AG08395 (cell line): ENCODE measurements at regions not wholly inside any gene's neighbourhood (a gene's known extent, or its start where the extent isn't known, plus 50 kb on each side); places are given as distances from the start of the nearest gene placed in this dataset.

Experiments used
- DNase-seq: peaks from one replicate; pipeline ENCODE4 v3.0.0; 2012; ENCODE audit warnings: mixed read lengths, low spot score

DNA sequence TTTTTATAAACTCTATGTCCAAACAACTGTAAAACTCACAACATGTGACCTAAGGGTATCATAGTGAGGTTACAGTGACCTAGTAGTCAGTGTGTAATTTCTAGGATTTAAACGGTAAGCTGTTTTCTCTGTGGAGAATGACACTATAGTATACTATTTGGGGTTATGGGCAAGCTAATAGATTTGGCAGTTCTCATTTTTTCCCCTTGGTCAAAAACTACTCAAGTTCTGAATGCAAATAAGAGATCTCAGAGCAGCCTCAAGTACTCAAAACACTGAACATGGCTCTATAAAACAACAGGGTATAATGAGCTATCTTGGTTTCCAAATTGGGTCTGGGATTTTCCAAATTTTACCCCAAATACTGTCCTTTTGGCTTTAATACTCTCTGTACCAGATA is 88.5 kb upstream of the HMCN1 start:
- no peak for DNase-seq

DNA sequence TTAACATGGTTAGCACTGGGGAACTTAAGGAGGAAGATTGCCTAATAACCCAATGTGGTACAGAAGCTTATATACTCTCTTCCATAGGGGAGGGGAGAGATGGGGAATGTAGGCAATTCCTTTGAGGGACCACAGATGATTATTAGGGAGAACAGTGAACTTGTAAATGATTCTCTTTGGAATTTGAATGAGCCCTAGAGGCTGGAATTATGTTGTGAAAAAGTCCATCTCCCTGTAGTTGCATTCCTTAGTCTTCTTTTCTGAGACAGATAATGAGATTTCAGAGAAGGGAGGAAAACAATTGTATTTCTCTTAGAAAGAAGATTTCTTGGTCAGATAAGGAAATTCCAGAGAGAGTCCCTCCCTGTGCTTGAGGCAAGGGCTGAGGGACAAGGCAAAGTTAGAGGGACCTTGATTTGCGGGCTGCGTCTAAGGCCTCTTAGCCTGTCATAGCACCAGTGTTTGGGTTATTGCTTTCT is 89.0 kb upstream of the HMCN1 start:
- no peak for DNase-seq

DNA sequence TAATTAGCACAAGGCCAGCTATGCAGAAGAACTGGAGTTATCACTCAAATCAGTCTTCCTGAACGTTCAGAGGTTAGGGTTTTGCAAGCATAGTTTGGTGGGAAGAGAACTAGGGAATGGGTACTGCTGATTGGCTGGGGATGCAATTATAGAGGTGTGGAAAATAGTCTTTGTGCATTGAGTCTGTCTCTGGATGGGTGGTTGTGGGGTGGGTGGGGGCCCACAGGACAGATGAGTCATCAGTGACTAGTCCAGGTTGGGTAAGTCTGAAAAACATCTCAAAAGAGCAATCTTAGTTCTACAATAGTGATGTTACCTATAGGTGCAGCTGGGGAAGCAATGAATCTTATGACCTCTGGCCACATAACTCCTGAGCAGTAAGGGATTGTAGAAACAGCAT is 89.7 kb upstream of the HMCN1 start:
- DNase-seq = no peak

DNA sequence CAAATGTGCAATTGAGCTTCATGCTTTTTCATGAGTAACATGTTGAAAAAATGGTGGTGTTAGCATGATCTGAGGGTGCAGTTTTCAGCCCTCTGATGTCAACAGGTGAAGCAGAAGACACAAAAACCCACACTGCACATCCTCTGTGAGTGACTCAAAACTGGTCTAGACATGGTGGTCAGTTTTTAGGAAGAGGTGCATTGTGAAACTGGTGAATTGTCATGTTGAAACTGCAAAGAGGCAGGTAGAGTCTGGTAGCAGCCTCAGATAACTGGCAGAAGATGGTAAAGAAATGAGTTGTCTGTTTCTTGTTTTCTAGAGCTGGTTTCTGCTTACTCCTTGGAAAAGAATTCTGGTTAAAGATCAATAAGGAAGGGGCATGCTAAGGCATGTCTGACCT is 97.3 kb upstream of the HMCN1 start:
- DNase-seq = no peak

DNA sequence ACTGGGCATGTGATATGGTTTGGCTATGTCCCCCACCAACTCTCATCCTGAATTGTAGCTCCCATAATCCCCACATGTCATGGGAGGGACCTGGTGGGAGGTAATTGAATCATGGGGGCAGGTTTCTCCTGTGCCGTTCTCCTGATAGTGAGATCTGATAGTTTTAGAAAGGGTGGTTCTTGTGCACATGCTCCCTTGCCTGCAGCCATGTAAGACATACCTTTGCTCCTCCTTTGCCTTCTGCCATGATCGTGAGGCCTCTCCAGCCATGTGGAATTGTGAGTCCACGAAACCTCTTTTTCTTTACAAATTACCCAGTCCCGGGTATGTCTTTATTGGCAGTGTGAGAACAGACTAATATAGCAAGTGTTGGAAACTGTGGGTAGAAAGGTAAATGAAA is 99.5 kb upstream of the HMCN1 start:
- DNase-seq = no peak

DNA sequence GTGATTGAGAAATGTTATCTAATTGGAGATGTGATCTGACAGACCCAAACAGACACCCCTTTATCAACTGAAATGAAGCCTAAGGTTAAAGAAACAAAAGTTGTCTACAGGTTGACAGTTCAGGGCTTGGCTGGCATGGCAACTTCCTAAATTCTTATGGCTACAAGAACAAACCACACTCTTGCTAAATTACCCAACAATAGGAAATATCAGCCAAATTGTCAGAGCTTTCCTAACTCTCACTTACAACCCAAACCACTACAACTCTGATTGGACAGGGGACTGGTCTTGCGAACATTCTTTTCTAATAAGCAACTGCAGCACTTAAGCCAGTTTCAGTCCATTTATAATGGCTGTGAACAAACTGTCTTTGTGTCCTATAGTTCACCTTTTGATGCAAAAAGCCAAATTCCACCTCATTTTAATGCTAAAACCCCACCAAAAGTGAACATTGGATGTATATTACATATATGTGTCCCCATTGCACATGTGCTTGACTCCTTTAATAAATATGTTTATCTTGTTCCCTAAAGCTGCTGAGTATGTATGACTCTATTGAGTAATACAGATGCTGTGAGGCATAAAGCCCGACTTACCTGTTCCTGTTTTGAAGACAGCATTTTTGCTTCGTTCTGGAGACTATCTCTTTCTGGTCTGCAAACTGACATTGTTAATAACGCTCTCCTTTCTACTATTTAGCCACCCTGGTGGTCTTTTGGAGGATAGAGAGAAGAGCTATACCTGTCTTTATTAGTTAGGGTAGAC is 101.3 kb upstream of the HMCN1 start:
- DNase-seq = peak; percentile 73

DNA sequence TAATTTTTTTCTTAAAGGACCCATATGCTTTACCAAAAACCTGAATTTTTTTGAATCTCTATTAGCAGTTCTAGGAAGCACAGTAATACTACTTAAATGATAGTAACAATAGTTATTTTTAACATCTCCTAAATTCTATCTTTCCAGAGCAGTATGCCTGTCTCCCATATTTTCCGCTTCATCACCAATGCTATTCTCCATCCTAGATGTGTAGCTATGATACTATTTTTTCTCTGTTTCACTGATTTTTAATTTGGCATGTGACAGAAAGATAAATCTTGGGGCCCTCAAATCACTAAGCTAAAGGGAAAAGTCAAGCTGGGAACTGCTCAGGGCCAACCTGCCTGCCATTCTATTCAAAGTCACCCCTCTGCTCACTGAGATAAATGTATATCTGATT is 102.3 kb upstream of the HMCN1 start:
- no peak for DNase-seq

DNA sequence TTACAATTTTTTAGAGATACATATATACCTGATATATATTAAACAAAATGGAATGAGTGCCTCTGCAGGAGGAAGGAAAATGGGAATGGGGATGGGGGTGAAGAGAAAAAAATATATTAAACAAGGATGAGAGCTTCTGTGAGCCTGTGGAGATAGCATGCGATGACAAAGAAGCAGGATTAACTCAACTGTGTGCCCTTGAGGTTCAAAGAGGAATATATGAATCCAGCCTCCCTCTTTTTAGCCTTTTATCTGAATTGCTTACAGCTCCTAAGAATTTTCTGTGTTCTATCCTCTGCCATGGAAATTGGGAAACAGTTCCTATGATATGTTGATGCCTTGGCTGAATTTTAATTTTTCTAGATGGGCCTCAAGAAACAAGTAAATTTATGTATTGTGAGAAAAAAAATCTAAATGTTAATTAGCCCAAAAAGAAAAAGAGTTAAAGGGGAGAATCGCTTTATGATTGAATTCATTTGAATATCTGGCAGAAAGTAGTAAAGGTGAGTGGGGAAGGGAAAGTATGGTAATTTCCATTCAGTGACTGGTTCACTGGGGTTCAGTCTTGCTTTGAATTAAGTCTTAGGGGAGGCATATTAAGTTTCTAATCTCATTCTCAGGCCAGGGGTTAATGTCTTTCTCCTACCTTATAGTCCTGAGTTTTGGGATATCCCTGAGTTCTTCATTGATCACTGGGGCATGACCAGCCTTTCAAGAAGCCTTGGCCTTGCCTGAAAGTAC is 106.3 kb upstream of the HMCN1 start:
- DNase-seq = no peak

DNA sequence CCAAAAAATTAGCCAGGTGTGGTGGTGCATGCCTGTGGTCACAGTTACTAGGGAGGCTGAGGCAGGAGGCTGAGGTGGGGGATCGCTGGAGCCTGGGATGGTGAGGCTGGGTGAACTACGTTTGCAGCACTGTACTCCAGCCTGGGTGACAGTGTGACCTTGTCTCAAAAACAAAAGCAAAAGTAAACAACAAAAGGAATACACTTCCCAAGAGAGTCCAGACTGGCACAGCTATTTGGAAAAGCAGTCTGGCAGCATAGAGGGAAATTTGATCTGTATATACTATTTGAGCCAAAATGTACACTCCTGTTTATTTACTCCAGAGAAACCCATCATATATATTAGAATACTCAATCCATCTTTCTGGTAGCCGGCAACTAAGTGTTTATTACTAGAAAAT is 107.0 kb upstream of the HMCN1 start:
- DNase-seq = no peak

DNA sequence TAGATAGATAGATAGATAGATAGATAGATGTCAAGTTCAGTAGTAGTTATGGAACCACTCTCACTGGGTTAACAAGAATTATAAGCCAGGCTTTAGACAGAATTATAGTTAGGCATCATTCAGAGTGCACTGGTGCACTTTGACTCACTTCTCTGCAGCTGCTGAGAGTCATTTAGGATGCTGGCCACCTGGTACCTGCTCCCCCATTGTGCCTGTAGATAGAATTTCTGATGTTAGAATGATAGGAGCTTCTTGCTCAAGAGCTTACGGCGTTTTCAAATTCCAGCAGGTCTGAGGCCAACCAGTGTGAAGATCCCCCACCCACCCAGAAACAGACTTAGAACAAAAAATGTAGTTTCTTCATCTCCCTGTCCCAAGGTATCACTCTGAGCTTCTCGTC is 107.8 kb upstream of the HMCN1 start:
- DNase-seq = no peak

DNA sequence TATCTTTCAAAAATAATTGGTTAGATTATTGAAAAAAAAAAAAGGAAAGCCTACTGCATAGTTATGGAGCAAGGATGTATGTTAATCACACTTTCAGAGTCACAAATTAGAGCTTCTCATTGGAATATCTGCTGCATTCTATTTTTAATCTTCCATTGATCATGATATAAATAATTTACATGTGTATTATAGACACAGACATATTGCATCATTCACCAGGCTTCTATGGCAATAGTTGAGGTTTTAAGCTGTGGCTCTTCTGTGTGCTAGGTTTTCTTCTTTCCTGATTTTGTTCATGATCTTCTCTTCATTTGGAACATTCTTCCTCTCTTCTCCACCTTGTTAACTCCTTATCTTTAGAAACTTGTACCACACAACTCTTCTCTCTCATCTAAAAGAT is 123.2 kb upstream of the HMCN1 start:
- DNase-seq = no peak

DNA sequence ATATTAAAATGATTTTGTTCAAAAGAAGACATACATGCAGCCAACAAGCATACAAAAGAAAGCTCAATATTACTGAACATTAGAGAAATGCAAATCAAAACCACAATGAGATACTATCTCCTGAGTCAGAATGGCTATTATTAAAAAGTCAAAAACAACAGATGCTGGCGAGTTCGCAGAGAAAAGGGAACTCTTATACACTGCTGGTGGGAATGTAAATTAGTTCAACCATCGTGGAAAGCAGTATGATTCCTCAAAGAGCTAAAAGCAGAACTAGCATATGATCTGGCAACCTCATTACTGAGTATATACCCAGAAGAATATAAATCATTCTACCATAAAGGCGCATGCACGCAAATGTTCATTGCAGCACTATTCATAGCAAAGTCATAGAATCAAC is 126.0 kb upstream of the HMCN1 start:
- DNase-seq = no peak

DNA sequence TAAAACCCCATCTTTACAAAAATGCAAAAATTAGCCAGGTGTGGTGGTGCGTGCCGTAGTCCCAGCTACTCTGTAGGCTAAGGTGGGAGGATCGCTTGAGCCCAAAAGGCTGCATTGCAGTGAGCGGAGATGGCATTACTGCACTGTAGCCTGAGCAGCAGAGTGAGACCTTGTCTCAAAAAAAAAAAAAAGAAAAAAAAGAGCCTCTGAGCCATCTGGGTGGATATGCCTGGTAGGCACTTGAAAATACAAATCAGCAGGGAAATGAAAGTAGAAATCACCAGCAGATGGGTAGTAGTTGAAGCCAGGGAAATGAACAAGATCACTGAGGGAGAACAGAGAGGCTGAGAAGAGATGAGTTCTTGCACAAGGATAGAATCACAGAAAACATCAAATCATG is 131.0 kb upstream of the HMCN1 start:
- no peak for DNase-seq

DNA sequence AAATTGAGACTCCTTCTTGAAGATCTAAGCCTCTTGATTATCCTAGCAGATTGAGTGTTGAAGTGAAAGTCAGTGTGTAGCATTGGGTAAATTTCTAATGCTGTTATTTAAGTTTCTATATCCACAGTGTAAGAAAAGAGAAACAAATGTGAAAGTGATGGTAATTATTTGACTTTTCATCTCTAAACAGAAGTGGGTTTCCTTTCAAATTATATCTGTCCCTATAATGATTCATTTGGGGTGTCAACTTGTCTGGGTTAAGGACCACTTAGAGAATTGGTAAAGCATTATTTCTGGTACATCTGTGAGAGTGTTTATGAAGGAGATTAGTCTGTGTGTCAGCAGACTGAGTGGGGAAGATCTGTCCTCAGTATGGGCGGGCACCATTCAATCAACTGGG is 133.0 kb upstream of the HMCN1 start:
- DNase-seq = no peak

DNA sequence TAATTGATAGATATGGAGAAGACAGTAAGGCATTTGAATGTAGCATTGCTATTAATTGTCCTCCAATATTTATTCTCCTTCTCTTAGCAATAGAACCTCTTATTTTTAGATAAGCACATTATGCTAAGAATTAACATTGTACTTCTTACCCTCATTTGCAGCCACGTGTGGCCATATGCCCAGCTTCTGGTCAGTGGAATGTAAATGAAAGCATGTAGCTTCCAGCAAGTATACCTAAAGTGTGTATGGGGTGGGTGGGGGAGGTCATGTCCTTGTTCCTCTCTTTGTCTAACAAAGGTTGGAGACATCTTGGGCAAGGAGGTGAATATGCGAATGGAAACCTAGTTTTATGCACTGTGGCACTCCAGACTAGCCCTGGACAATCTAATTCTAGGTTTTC is 133.6 kb upstream of the HMCN1 start:
- DNase-seq = no peak

DNA sequence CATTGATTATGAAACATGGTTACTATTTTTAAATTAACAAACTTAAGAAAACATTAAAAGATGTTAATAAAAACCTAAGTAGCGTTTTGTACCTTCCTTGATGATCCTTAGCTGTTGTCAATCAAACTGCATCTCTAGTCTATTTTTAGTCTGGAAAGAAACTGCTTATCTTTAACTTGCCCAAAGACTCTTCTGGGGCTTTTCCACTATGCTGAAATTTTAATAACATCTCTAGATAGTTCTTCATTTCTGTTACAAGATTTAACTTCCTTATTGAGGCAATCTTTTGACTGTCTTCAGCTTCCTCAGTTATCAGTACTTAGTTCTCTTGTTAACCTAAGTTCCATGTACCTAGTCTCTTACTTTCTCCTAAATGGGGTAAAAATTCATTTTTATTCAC is 135.9 kb upstream of the HMCN1 start:
- no peak for DNase-seq

DNA sequence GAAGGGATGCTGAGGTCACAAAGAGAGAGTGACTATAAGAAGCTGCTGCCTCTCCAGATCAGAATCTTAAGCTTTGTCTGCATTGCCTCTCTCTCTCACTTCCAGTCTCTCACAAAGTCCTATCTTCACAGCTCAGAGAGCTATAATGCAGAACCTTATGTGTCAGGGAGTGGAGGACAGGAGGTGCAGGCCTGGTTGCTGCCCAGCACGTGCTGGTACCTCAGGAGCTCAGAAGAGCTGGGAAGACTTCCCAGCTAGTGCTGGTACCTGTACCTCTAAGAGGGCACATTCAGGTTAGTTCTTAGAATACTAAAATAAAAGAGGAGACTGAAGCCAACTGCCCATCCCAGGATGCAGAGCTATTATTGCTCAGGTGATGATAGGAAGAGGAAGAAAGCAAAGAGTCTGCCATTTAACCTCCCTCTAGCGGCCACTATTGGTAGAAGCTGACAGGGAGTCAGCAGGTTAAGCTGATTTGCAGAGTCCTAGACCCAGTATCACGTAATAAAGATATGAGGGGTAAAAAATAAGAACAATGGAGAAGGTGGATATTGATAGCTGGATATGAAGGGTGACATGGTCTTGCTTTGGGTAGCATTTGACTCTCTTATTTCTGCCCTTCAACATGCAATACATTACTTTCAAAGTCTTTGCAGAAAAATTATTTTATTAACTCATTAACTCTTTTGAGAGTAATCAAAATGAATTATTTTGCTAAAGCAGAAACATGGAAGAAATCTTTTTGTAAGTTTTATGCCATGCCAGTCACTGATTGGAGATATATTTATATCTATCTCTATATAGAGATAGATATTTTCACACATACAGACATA is 138.1 kb upstream of the HMCN1 start:
- DNase-seq = peak; percentile 50

DNA sequence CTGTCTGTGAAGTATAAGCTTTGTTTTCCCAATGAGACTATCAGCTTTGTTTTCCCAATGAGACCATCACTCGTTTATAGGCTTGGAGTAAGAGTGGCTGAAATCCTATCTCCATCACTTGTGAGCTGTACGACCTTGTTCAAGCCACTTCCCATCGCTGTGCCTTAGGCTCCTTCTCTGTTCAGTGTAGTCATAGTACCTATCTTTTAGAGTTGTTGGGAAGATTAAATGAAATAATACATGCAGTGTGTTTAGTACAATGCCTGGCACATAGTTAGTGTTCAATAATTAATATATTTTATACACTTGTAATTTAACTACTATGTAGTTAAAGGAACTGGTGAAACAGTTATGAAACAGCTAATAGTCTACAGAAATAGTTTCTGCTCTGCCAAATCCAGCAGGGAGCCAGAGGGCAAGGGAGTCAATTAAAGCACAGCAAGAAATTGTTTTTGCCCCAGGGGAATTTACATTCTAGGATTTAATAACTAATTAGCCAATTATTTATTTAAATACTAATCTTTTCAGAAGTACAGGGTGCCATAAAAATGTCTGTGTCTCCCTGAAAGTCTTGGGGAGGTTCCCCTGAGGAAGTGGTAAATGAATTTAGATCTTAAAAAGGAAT is 139.3 kb upstream of the HMCN1 start:
- no peak for DNase-seq

DNA sequence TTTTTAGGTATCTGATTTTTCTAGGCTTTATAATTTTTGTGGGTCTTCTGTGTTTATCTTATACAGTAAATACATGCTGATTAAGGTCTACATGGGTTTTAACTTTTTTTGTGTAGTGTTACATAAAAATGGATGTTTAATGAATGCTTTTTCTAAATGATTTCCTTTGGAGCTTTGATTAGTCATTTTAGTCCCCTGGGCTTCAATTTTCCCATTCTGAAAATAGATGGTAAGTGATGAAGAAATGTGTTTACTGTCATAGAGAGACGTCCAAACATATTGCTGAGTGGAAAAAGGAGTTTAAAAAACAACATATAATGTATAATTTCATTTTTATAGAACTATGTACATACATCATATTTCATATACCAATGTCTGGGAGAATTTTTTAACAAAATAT is 140.9 kb upstream of the HMCN1 start:
- no peak for DNase-seq

DNA sequence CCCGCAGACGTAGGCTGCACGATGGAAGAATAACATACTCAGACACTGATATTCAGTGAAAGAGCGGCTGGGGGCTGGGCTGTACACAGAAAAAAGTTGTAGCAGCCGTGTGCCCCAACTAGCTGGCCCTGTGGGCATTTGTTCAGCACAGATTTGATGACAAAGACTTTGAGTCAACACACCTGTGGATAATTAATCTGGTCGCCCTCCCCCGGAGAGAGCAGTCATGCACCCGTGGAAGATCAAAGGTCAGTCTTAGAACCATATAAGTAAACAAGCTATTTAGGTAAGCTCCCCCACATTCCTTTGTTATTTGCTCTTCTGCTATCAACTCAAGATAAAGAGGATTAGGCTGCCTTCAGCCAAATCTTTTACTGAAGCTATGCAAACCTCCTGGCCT is 148.4 kb upstream of the HMCN1 start:
- DNase-seq = no peak

DNA sequence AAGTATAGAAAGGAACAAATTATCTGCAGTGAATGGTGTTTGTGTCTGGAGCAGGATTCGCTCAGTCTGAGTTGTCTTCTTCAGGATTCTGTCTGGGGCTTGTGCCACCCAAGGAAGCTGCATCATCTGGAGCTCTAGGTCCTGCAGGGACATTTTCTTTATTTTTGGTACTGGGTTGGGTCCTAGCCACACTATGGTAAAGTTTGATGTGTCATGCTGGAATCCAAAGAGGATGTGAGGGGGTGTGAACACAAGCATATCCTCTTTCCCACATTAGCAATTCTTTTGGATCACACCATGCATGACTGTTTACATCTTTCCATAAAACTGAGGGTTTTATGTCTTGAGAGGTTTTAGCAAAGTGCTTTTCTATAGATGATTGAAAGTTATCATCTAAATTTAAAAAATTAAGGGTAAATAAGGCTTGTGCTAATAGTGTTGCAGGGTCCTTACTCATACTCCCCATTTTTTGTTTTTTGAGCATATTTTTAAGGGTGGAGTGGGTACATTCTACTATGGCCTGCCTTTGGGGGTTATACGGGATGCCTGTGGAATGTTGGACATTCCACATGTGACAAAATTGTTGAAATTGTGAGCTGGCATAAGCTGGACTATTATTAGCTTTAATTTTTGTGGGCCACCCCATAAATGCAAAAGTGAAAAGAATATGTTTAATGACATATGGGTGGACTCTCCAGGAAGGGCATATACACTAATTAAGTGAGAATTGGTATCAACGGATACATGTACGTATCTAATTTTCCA is 152.0 kb upstream of the HMCN1 start:
- no peak for DNase-seq

DNA sequence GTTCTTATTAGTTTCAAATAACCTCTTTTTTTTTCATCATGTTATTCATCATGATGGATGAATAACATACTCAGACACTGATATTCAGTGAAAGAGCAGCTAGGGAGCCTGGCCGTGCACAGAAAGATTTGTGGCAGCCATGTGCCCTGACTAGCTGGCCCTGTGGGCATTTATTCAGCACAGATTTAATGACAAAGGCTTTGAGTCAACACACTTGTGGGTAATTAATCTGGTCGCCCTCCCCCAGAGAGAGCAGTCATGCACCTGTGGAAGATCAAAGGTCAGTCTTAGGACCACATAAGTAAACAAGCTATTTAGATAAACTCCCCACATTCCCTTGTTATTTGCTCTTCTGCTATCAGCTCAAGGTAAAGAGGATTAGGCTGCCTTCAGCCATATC is 153.2 kb upstream of the HMCN1 start:
- no peak for DNase-seq
